H1 (cell line): ENCODE measurements at regions not wholly inside any gene's neighbourhood (a gene's known extent, or its start where the extent isn't known, plus 50 kb on each side); places are given as distances from the start of the nearest gene placed in this dataset.

ENCODE experiments used
- CHD7 ChIP-seq: fragments of 300-600 bp; sonication (generic); IDR thresholded peaks from 2 replicates; pipeline ENCODE4 v1.7.1; 2012; ENCODE audit warnings: low read length, moderate library complexity, mild to moderate bottlenecking, inconsistent platforms; ENCODE audit not compliant: insufficient replicate concordance

- no peak for TF ChIP-seq CHD7
Measured at GRCh38 chr2:226256237-226256636, 543.4 kb downstream of the IRS1 start (continued).
